ENCODE measurements at regions not wholly inside any gene's neighbourhood (a gene's known extent, or its start where the extent isn't known, plus 50 kb on each side); places are given as distances from the start of the nearest gene placed in this dataset.

- no peak for DNase-seq
- CTCF ChIA-PET, result no interaction called here
- Mint-ChIP-seq H3K4me3 (no peak overlapping the region), H3K27ac (no peak overlapping the region), H3K27me3 (no peaks in the 10 kb centered on the region), H3K36me3 (no peaks in the 10 kb centered on the region), H3K9me3 (ENCODE audit: low read depth) (no peaks in the 10 kb centered on the region), H3K4me1 (no peaks in the 10 kb centered on the region)
- ATAC-seq, result no peak
Measured at GRCh38 chr5:126192226-126192625, 231.0 kb upstream of the GRAMD2B start.

GRCh38 chr5:126195410-126196100 lies 227.7 kb upstream of the GRAMD2B start:
- no peak for DNase-seq
- Mint-ChIP-seq H3K36me3 (no peaks in the 10 kb centered on the region), H3K9me3 (ENCODE audit: low read depth) (no peaks in the 10 kb centered on the region), H3K4me3 (no peak overlapping the region), H3K4me1 (no peaks in the 10 kb centered on the region), H3K27ac (no peak overlapping the region), H3K27me3 (no peaks in the 10 kb centered on the region)
- ATAC-seq, result no peak
- CTCF ChIA-PET, result no interaction called here

GRCh38 chr5:126198531-126198930 lies 224.7 kb upstream of the GRAMD2B start:
- no peak overlapping the region for H3K4me3 Mint-ChIP-seq
- H3K27ac Mint-ChIP-seq, result no peak overlapping the region
- CTCF ChIA-PET, result no interaction called here
- H3K36me3 Mint-ChIP-seq, result no peaks in the 10 kb centered on the region
- DNase-seq, result no peak
- peaks cover 5% of the 10 kb centered on the region for H3K9me3 Mint-ChIP-seq (ENCODE audit: low read depth)
- no peaks in the 10 kb centered on the region for H3K27me3 Mint-ChIP-seq
- H3K4me1 Mint-ChIP-seq, result no peaks in the 10 kb centered on the region
- no peak for ATAC-seq

GRCh38 chr5:126199467-126199866 lies 223.7 kb upstream of the GRAMD2B start:
- ATAC-seq (no peak), DNase-seq (no peak)
- CTCF ChIA-PET, result no interaction called here
- Mint-ChIP-seq H3K36me3 (no peaks in the 10 kb centered on the region), H3K27me3 (no peaks in the 10 kb centered on the region), H3K27ac (no peak overlapping the region), H3K4me3 (no peak overlapping the region), H3K9me3 (ENCODE audit: low read depth) (peaks cover 5% of the 10 kb centered on the region), H3K4me1 (no peaks in the 10 kb centered on the region)

GRCh38 chr5:126208691-126209090 lies 214.5 kb upstream of the GRAMD2B start:
- CTCF ChIA-PET, result no interaction called here
- Mint-ChIP-seq H3K27me3 (no peaks in the 10 kb centered on the region), H3K9me3 (ENCODE audit: low read depth) (peaks cover 8% of the 10 kb centered on the region), H3K36me3 (no peaks in the 10 kb centered on the region), H3K4me1 (no peaks in the 10 kb centered on the region), H3K27ac (no peak overlapping the region), H3K4me3 (no peak overlapping the region)
- DNase-seq (no peak), ATAC-seq (no peak)

- DNase-seq, result no peak
- Mint-ChIP-seq H3K4me3 (no peak overlapping the region), H3K36me3 (no peaks in the 10 kb centered on the region), H3K27me3 (no peaks in the 10 kb centered on the region), H3K9me3 (ENCODE audit: low read depth) (peaks cover 6% of the 10 kb centered on the region), H3K4me1 (no peaks in the 10 kb centered on the region), H3K27ac (no peak overlapping the region)
- no peak for ATAC-seq
- CTCF ChIA-PET, result interaction anchor here (0.7 kb wide), 1 partner anchor 39 kb away, joined by 4 read pairs; no protein-coding TSS in a partner anchor
Measured at GRCh38 chr5:126210955-126211354, 212.3 kb upstream of the GRAMD2B start.

GRCh38 chr5:126219616-126220015 lies 203.6 kb upstream of the GRAMD2B start:
- Mint-ChIP-seq H3K4me1 (no peaks in the 10 kb centered on the region), H3K27me3 (no peaks in the 10 kb centered on the region), H3K27ac (no peak overlapping the region), H3K36me3 (no peaks in the 10 kb centered on the region), H3K9me3 (ENCODE audit: low read depth) (peaks cover 2% of the 10 kb centered on the region), H3K4me3 (no peak overlapping the region)
- no peak for DNase-seq
- ATAC-seq, result no peak
- CTCF ChIA-PET, result no interaction called here

GRCh38 chr5:126220725-126221124 lies 202.5 kb upstream of the GRAMD2B start:
- H3K27ac Mint-ChIP-seq, result no peak overlapping the region
- no peak overlapping the region for H3K4me3 Mint-ChIP-seq
- ATAC-seq (no peak), DNase-seq (no peak)
- H3K4me1 Mint-ChIP-seq, result no peaks in the 10 kb centered on the region
- H3K9me3 Mint-ChIP-seq (ENCODE audit: low read depth), result peaks cover 2% of the 10 kb centered on the region
- CTCF ChIA-PET, result no interaction called here
- no peaks in the 10 kb centered on the region for H3K36me3 Mint-ChIP-seq
- H3K27me3 Mint-ChIP-seq, result no peaks in the 10 kb centered on the region

GRCh38 chr5:126228934-126229333 lies 194.3 kb upstream of the GRAMD2B start:
- Mint-ChIP-seq H3K27me3 (no peaks in the 10 kb centered on the region), H3K27ac (no peak overlapping the region), H3K4me1 (no peaks in the 10 kb centered on the region), H3K36me3 (no peaks in the 10 kb centered on the region), H3K4me3 (no peak overlapping the region), H3K9me3 (ENCODE audit: low read depth) (peaks cover 2% of the 10 kb centered on the region)
- CTCF ChIA-PET, result no interaction called here
- DNase-seq (no peak), ATAC-seq (no peak)

GRCh38 chr5:126233256-126233655 lies 190.0 kb upstream of the GRAMD2B start:
- ATAC-seq (no peak), DNase-seq (no peak)
- Mint-ChIP-seq H3K36me3 (no peaks in the 10 kb centered on the region), H3K4me1 (no peaks in the 10 kb centered on the region), H3K27me3 (no peaks in the 10 kb centered on the region), H3K27ac (no peak overlapping the region), H3K4me3 (no peak overlapping the region), H3K9me3 (ENCODE audit: low read depth) (peaks cover 2% of the 10 kb centered on the region)
- CTCF ChIA-PET, result no interaction called here

GRCh38 chr5:126234563-126235195 lies 188.5 kb upstream of the GRAMD2B start:
- H3K36me3 Mint-ChIP-seq, result no peaks in the 10 kb centered on the region
- DNase-seq (no peak), ATAC-seq (no peak)
- no peak overlapping the region for H3K4me3 Mint-ChIP-seq
- H3K27me3 Mint-ChIP-seq, result no peaks in the 10 kb centered on the region
- H3K27ac Mint-ChIP-seq, result no peak overlapping the region
- H3K9me3 Mint-ChIP-seq (ENCODE audit: low read depth), result no peaks in the 10 kb centered on the region
- H3K4me1 Mint-ChIP-seq, result no peaks in the 10 kb centered on the region
- CTCF ChIA-PET, result no interaction called here

- Mint-ChIP-seq H3K4me3 (no peak overlapping the region), H3K4me1 (no peaks in the 10 kb centered on the region), H3K27ac (no peak overlapping the region), H3K27me3 (no peaks in the 10 kb centered on the region), H3K9me3 (ENCODE audit: low read depth) (no peaks in the 10 kb centered on the region), H3K36me3 (no peaks in the 10 kb centered on the region)
- CTCF ChIA-PET, result no interaction called here
- ATAC-seq (no peak), DNase-seq (no peak)
Measured at GRCh38 chr5:126235628-126236027, 187.6 kb upstream of the GRAMD2B start.

GRCh38 chr5:126236994-126237393 lies 186.2 kb upstream of the GRAMD2B start:
- H3K4me1 Mint-ChIP-seq, result no peaks in the 10 kb centered on the region
- CTCF ChIA-PET, result interaction anchor here (0.6 kb wide), 1 partner anchor 321 kb away, joined by 3 read pairs; no protein-coding TSS in a partner anchor
- H3K27ac Mint-ChIP-seq, result no peak overlapping the region
- H3K9me3 Mint-ChIP-seq (ENCODE audit: low read depth), result no peaks in the 10 kb centered on the region
- ATAC-seq (no peak), DNase-seq (no peak)
- H3K27me3 Mint-ChIP-seq, result no peaks in the 10 kb centered on the region
- no peaks in the 10 kb centered on the region for H3K36me3 Mint-ChIP-seq
- H3K4me3 Mint-ChIP-seq, result no peak overlapping the region

GRCh38 chr5:126248611-126249010 lies 174.6 kb upstream of the GRAMD2B start:
- Mint-ChIP-seq H3K4me3 (no peak overlapping the region), H3K9me3 (ENCODE audit: low read depth) (no peaks in the 10 kb centered on the region), H3K27ac (no peak overlapping the region), H3K27me3 (no peaks in the 10 kb centered on the region), H3K36me3 (no peaks in the 10 kb centered on the region), H3K4me1 (no peaks in the 10 kb centered on the region)
- ATAC-seq (no peak), DNase-seq (no peak)
- CTCF ChIA-PET, result no interaction called here

All from activated CD8-positive, alpha-beta memory T cell treated with anti-CD3 and anti-CD28 coated beads, Interleukin-2, amount 10 ng/mL, durations not matched to agents 7 days and 5 days (primary cell).